ENCODE measurements at regions not wholly inside any gene's neighbourhood (a gene's known extent, or its start where the extent isn't known, plus 50 kb on each side); places are given as distances from the start of the nearest gene placed in this dataset.
A peak's percentile ranks its signal among the peaks of the same experiment; 100 is the strongest.

GRCh38 chr1:2968471-2968881 is 52.8 kb upstream of the ACTRT2 start:
- POLR2A ChIA-PET = no interaction called here
- Mint-ChIP-seq H3K4me1 (peaks cover 6% of the 10 kb centered on the region), H3K4me3 (no peak overlapping the region)

DNA sequence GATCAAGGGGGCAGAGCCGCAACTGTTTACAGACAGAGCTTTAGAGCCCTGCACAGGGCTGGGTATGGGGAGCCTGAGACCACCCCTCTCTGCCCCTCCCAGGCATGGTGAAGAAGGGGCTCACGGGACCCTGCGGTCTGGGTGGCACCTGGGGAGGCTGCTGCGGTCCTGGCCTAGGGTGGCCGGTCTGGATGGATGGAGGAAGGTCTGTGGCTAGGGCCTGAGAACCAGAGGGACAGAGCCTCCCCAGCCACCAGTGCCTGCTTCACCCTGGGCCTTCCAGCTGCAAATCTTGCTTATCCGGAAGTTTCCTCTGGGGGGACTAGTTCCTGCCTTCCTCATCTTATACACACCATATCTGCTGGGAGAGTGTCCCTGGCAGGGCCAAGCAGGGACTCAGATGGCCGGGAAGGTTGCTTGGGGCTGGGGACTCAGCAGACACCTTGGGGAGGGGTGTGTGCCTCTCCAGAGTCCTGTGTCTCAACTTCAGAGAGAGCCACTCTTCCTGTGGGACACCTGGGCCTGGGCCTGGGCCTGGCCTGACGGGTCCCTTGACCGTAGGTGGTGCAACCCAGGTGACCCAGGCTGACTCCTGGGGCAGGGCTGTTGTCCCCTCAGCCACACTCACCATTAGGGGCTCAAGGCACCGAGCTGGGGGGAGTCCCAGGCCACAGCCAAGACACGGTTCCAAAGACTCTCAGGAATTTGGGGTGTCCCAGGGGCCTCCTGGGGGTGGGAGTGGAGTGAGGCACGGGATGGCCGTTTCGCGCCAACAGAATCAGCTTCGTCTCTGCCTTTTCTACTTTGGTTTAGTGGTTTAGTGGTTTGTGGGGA is 52.0 kb upstream of the ACTRT2 start:
- Mint-ChIP-seq H3K9me3 (no peaks in the 10 kb centered on the region), H3K27me3 (no peaks in the 10 kb centered on the region), H3K36me3 (ENCODE audit: low read depth) (no peaks in the 10 kb centered on the region), H3K27ac (no peak overlapping the region), H3K4me3 (no peak overlapping the region), H3K4me1 (peaks cover 7% of the 10 kb centered on the region)
- POLR2A ChIA-PET = no interaction called here
- intact Hi-C loops (cut with micrococcal nuclease) = no loop called here
- TF ChIP-seq, protein P1, sequence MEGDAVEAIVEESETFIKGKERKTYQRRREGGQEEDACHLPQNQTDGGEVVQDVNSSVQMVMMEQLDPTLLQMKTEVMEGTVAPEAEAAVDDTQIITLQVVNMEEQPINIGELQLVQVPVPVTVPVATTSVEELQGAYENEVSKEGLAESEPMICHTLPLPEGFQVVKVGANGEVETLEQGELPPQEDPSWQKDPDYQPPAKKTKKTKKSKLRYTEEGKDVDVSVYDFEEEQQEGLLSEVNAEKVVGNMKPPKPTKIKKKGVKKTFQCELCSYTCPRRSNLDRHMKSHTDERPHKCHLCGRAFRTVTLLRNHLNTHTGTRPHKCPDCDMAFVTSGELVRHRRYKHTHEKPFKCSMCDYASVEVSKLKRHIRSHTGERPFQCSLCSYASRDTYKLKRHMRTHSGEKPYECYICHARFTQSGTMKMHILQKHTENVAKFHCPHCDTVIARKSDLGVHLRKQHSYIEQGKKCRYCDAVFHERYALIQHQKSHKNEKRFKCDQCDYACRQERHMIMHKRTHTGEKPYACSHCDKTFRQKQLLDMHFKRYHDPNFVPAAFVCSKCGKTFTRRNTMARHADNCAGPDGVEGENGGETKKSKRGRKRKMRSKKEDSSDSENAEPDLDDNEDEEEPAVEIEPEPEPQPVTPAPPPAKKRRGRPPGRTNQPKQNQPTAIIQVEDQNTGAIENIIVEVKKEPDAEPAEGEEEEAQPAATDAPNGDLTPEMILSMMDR (IDR thresholded peaks at IDR 0.05) = no peak
- CTCF ChIA-PET = no interaction called here
- DNase-seq (peak; percentile 14), ATAC-seq (ENCODE audit: low read depth) (no peak)

More at GRCh38 chr1:2968471-2968881, 52.8 kb upstream of the ACTRT2 start:
- Mint-ChIP-seq H3K36me3 (ENCODE audit: low read depth) (no peaks in the 10 kb centered on the region), H3K27me3 (no peaks in the 10 kb centered on the region), H3K9me3 (no peaks in the 10 kb centered on the region), H3K27ac (no peak overlapping the region)
- TF ChIP-seq, protein P1 (IDR thresholded peaks at IDR 0.05) = no peak
- CTCF ChIA-PET = no interaction called here
- ATAC-seq (ENCODE audit: low read depth) = no peak
- intact Hi-C loops (cut with micrococcal nuclease) = no loop called here
- DNase-seq = no peak

DNA sequence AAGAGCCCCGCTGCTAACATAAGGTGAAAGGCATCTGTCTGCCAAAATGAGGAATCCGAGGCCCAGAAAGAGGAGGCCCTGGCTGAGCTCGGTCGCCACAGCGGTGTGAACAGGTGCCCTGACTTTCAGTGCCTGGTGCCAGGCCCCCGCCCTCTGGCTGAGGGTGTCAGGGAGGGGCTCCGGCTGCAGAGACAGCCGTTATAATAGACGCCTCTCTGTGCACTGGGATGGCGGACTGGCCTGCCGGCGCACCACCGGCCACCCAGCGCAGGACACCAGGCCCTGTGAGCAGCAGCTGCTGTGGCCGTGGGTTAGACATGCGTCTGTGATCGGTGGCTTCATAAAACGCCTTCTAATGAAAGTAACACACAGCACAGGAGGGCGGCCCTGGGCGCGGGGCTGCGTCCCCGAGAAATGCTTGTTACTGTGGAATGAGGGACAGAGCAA is 51.4 kb upstream of the ACTRT2 start:
- ChIA-PET POLR2A (no interaction called here), CTCF (no interaction called here)
- H3K27ac Mint-ChIP-seq = no peak overlapping the region
- intact Hi-C loops (cut with micrococcal nuclease) = no loop called here
- peaks cover 7% of the 10 kb centered on the region for H3K4me1 Mint-ChIP-seq
- H3K27me3 Mint-ChIP-seq = no peaks in the 10 kb centered on the region
- no peak overlapping the region for H3K4me3 Mint-ChIP-seq
- no peak for ATAC-seq (ENCODE audit: low read depth)
- H3K36me3 Mint-ChIP-seq (ENCODE audit: low read depth) = no peaks in the 10 kb centered on the region
- TF ChIP-seq, protein P1 (IDR thresholded peaks at IDR 0.05) = no peak
- peak; percentile 9 for DNase-seq
- no peaks in the 10 kb centered on the region for H3K9me3 Mint-ChIP-seq

DNA sequence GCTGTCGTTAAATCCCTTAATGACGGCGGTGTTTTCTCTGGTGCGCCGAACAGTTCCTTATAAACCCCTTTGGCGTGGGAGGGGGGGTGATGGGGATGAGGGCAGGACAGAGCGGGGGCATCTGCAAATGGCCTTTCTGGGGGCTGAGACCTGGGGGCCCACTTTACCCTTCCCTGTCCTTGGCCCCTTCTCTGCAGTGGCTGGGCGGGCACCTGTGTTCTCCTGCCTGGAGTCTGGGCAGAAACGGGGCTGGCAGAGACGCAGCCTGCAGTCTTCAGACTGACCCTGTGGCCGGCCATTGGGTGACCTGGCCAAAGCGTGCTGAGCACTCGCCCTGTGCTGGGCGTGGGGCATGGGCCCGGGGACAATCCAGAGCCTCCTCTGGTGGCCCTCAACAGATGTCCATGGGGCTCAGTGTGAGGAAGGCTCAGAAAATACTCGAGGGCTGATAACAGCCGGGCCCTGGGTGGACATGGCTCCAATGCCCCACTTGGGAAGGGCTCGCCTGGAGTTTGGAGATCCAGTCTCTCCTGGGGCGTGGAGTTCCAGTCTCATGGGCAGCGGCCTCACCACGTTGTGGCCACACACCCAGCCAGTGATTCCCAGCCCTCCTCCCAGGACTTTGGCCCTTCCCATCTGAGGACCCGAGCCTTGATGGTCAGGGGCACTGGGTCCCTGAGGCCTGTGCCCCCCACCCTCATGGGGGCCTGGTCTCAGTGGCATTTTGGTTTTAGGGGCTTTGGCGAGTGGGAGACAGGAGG is 50.8 kb upstream of the ACTRT2 start:
- Mint-ChIP-seq H3K4me1 (peaks cover 7% of the 10 kb centered on the region), H3K27me3 (no peaks in the 10 kb centered on the region), H3K27ac (no peak overlapping the region), H3K9me3 (no peaks in the 10 kb centered on the region), H3K4me3 (no peak overlapping the region), H3K36me3 (ENCODE audit: low read depth) (no peaks in the 10 kb centered on the region)
- TF ChIP-seq, protein P1 (IDR thresholded peaks at IDR 0.05) = no peak
- intact Hi-C loops (cut with micrococcal nuclease) = no loop called here
- POLR2A ChIA-PET = no interaction called here
- ATAC-seq (ENCODE audit: low read depth) = no peak
- CTCF ChIA-PET = no interaction called here
- peak; percentile 7 for DNase-seq

GRCh38 chr1:2971101-2971501 is 50.2 kb upstream of the ACTRT2 start:
- Mint-ChIP-seq H3K4me1 (peaks cover 7% of the 10 kb centered on the region), H3K36me3 (ENCODE audit: low read depth) (no peaks in the 10 kb centered on the region), H3K27ac (no peak overlapping the region), H3K27me3 (no peaks in the 10 kb centered on the region), H3K4me3 (no peak overlapping the region), H3K9me3 (no peaks in the 10 kb centered on the region)
- TF ChIP-seq, protein P1 (IDR thresholded peaks at IDR 0.05) = no peak
- no peak for DNase-seq
- intact Hi-C loops (cut with micrococcal nuclease) = no loop called here
- POLR2A ChIA-PET = no interaction called here
- no peak for ATAC-seq (ENCODE audit: low read depth)
- CTCF ChIA-PET = no interaction called here

All from activated B cell treated with CpG ODN at 0.5 μM for 24 hours (primary cell).